ENCODE measurements at regions not wholly inside any gene's neighbourhood (a gene's known extent, or its start where the extent isn't known, plus 50 kb on each side); places are given as distances from the start of the nearest gene placed in this dataset.

DNA sequence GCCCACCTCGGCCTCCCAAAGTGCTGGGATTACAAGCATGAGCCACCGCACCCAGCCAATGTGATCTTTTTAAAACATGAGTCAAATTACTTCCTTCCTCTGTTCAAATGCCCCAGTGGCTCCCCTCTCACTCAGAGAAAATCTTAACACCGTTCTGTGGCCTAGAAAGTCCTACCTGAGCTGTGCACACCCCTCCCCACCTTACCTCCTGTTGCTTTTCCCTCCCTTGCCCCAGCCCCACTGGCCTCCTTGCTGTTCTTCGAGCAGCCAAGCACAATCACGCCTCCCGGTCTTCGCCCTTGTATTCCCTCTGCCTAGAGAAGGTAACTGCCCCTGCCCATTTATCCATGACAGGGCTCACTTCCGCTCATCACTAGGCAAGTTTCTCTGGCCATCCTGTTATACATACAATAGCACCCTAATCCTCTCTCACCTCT lies 62.6 kb upstream of the RPL11 start:
- TF ChIP-seq, protein P1, sequence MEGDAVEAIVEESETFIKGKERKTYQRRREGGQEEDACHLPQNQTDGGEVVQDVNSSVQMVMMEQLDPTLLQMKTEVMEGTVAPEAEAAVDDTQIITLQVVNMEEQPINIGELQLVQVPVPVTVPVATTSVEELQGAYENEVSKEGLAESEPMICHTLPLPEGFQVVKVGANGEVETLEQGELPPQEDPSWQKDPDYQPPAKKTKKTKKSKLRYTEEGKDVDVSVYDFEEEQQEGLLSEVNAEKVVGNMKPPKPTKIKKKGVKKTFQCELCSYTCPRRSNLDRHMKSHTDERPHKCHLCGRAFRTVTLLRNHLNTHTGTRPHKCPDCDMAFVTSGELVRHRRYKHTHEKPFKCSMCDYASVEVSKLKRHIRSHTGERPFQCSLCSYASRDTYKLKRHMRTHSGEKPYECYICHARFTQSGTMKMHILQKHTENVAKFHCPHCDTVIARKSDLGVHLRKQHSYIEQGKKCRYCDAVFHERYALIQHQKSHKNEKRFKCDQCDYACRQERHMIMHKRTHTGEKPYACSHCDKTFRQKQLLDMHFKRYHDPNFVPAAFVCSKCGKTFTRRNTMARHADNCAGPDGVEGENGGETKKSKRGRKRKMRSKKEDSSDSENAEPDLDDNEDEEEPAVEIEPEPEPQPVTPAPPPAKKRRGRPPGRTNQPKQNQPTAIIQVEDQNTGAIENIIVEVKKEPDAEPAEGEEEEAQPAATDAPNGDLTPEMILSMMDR (IDR thresholded peaks at IDR 0.05; ENCODE audit: borderline replicate concordance, extremely low read depth, low read length, poor library complexity, severe bottlenecking) = no peak
- no peak for TF ChIP-seq EZH2 (IDR thresholded peaks at IDR 0.05; ENCODE audit: borderline replicate concordance, low read depth, low read length, severe bottlenecking)
